Fibroblast of the aortic adventitia (primary cell): ENCODE measurements at regions not wholly inside any gene's neighbourhood (a gene's known extent, or its start where the extent isn't known, plus 50 kb on each side); places are given as distances from the start of the nearest gene placed in this dataset.

Experiments
- DNase-seq: peaks from one replicate; pipeline ENCODE4 v3.0.0-alpha.2; 2010; ENCODE audit warnings: low read depth
- H3K4me3 ChIP-seq: 2 replicates; pipeline ENCODE4 v1.5.1; 2011; ENCODE audit warnings: low read depth, mild to moderate bottlenecking, control low read depth, low read length, moderate library complexity
- TF ChIP-seq, protein P1 (sequence below): IDR thresholded peaks from 2 replicates; pipeline ENCODE4 v1.5.1; 2011; ENCODE audit warnings: mild to moderate bottlenecking, low read length, control low read depth, inconsistent platforms; ENCODE audit not compliant: insufficient read depth

DNA sequence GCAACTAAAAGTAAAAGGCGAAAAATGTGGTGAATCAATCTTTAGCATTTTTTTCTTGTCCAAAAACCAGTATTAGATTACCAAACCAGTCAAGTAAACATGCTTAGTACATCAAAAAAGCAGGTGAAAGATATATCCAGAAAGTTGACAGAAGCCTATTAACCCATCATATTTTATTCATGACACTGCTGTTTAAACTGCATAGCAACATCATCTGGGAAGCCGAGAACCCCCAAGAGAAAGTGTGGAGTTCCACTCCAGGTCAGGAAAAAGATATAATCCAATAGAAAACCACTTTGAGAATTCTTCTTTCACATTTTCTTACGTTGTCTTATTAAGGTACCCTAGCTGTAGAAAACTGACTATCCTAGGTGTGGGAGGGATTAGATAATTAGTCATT lies 466.8 kb upstream of the CDH8 start:
- no peak for DNase-seq
- TF ChIP-seq, protein P1, sequence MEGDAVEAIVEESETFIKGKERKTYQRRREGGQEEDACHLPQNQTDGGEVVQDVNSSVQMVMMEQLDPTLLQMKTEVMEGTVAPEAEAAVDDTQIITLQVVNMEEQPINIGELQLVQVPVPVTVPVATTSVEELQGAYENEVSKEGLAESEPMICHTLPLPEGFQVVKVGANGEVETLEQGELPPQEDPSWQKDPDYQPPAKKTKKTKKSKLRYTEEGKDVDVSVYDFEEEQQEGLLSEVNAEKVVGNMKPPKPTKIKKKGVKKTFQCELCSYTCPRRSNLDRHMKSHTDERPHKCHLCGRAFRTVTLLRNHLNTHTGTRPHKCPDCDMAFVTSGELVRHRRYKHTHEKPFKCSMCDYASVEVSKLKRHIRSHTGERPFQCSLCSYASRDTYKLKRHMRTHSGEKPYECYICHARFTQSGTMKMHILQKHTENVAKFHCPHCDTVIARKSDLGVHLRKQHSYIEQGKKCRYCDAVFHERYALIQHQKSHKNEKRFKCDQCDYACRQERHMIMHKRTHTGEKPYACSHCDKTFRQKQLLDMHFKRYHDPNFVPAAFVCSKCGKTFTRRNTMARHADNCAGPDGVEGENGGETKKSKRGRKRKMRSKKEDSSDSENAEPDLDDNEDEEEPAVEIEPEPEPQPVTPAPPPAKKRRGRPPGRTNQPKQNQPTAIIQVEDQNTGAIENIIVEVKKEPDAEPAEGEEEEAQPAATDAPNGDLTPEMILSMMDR, result no peak
- H3K4me3 ChIP-seq, result no peak overlapping the region

DNA sequence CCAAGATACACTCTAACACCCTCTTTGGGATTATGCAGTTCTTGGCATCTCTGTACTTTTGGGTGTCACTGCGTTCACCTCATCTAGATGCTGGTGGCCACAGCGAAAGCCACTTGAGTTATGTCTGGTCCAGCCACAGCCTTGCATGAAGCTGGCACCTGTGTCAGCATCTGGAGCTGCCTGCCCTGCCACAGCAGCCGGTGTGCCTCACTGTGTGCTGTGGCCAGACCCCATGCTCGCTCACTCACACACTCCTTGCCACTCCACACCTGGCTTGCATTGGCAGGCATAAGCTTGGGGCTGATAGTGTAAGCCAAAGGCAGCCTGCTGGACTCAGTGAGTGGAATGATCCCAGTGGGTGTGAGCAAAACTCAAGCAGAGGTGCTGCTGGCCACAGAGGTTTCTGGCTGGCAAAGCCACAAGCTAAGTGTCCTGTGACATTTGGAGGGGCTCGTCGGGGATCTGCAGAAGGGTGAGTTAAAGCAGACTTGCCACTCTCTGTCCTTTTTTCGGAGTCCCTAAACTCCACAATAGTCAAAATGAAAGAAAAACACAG lies 442.7 kb upstream of the CDH8 start:
- no peak for DNase-seq
- TF ChIP-seq, protein P1, result no peak
- no peak overlapping the region for H3K4me3 ChIP-seq

DNA sequence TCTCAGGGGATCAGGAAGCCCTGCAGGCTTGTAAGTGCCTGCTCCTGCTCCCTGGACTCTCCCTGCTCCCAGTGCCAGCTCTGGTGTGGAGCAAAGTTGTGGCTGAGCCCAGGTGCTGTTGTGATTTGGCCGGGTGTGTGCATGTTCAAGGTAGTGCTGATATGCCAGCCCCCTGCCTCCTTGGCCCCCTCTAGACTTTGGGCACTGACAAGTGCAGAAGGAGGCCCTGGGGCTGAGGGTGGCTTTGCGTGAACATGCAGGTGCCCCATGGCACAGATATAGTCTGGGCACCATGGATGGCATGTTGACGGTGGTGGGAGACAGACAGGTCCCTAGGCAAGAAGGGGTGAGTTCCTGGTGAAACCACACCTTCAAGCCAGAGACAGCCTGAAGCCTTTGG lies 441.6 kb upstream of the CDH8 start:
- H3K4me3 ChIP-seq, result no peak overlapping the region
- no peak for DNase-seq
- TF ChIP-seq, protein P1, result no peak

DNA sequence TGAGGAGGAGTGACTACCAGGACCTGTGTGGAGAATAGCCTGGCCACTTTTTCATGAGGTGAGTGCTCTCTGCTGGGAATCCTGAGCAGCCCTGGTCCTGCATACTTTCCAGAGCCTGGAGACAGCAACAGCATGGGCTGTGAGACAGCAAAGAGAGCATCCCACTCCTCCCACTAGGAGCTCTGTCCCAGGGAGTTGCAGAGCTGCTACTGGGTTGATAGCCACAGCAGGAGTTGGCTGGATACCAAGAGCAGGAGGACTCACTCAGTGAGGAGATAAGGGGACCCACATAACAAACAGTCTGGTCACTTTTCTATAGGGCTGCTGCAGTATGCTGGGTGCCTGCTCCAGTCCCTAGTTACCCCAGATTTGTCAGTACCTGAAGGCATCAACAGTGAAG lies 439.3 kb upstream of the CDH8 start:
- DNase-seq, result no peak
- no peak overlapping the region for H3K4me3 ChIP-seq
- TF ChIP-seq, protein P1, result no peak

DNA sequence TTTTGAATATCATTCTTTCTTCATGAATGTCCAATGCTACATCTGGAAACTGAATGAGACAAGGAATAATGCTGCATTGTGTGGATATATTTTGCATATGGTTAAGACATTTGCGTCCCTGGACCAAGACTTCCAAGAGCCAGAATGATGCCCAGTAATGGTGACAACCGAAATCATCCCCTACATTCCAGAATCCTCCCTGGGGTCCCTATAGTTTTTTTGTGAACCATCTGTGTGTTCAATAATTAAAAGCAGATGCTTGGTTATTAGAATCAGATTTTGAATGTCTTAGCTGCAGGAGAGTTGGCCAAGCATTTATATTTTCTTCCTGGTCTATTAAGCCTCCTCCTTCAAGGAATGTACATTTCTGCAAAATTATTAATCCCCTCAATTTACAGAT lies 426.7 kb upstream of the CDH8 start:
- no peak for DNase-seq
- no peak overlapping the region for H3K4me3 ChIP-seq
- TF ChIP-seq, protein P1, result no peak

DNA sequence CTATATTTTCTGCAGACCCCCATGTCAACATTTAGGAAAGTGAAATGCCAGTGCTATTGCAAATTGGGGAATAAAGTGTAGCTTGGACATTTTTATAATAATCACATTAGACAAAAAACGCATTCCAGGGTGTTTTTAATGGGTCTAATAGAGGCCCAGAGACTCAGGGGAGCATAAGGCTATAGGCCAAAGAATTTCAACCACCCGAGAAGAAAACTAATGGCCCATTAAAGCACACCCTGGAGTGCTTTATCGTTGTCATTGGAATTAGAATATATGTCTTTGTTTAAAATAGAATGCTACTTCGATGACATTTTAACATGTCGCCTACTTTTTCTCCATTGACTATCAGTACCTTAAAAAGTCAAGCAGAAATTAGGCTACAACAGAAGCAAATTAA lies 414.1 kb upstream of the CDH8 start:
- H3K4me3 ChIP-seq, result no peak overlapping the region
- TF ChIP-seq, protein P1, result no peak
- DNase-seq, result no peak

DNA sequence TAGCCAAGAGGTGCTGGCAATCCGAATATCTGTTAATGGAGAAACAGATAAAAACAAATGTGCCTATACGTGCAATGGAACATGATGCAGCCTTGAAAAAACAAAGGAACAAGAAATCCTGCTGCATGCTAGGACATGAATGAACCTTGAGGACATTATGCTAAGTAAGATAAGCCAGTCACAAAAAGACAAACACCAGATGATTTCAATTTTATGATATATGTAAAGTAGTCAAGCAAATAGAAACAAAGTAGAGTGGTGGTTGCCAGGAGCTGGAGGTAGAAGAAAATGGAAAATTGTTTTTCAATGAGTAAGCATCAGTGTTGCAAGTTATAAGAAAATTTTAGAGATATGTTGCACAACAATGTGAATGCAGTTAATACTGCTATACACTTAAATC lies 409.7 kb upstream of the CDH8 start:
- no peak for DNase-seq
- TF ChIP-seq, protein P1, result no peak
- H3K4me3 ChIP-seq, result no peak overlapping the region
